GM21447 (cell line): ENCODE measurements at regions not wholly inside any gene's neighbourhood (a gene's known extent, or its start where the extent isn't known, plus 50 kb on each side); places are given as distances from the start of the nearest gene placed in this dataset.

Experiments
- ATAC-seq: cut with Tn5 transposase; IDR thresholded peaks from one replicate; pipeline ENCODE4 v1.9.1; 2021; ENCODE audit not compliant: unreplicated experiment

DNA sequence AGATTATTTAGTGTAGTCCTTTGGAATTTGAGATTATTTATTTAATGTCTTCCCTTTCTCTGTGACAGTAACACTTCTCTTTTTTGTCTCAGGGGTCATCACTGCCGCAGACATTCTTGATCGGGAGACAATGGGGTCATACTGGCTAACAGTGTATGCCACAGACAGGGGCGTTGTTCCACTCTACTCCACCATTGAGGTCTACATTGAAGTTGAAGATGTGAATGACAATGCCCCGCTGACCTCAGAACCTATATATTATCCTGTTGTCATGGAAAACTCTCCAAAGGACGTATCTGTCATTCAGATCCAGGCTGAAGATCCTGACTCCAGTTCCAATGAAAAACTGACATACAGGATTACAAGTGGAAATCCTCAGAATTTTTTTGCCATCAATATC lies 299.9 kb downstream of the FAT3 start:
- no peak for ATAC-seq

DNA sequence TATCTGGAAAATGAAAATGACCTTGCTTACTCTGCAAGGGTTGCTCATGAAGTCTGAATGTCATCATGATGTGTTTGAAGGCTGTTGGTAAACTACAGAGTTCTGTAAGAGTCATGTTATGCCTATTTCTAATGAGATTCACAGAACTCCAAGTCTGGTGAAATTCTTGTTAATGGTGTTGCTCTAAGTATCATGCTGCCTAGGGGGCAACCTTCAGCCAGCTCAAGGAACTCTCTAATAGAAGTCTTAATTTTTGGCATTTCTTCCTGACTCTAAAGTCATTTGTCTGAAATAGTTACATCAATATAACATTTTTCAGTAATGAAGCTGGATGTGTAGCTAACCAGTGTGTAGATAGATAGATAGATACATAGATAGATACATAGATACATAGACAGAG lies 302.8 kb downstream of the FAT3 start:
- ATAC-seq = no peak

DNA sequence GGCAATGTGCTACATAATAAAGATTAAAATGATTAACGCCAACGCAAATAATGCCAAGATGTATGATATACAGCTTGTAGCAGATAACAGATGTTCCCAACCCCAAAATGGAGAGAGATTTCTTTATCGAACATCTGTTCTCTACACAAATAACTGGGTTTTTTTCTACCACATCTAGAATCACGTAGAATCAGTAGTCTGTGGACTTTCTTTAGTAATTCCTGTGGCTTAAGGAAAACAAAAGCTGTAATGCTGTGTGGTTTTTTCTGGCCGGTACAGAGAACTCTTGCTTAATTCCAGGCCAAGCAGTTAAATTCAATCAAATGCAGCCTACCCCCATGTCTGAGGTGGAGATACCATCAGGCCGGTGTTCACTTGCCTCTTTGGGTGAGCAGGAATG lies 303.4 kb downstream of the FAT3 start:
- ATAC-seq = no peak

DNA sequence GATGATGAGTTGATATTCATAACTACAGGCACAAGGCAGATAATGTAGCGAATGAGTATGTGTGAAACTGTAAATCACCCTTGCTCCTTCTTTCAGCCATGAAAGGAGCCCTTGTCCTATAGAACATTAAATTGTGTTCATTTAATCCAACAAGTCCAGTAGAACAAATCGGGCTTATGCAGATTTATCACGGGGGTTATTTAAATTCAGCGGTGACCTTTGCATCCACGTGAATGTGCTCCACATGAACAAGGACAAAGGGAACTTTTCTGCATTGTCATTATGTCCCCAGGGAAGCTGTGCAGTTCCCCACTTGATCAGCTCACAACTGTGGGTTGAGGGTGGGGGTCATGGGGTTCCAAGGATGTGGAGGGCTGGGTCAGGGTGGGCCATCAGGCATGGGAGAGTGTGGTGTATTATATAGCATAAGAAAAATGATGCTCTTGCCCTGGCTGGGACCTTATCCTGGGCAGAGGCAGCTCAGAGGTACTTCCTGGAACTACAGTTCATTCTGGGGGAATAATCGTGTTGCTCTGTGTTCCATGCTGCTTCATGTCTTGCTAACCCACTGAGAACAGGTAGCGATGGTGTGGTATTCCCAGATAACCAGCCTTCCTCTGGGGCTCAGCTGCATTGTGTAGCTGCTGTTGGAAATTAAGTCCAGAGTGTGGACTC lies 306.6 kb downstream of the FAT3 start:
- ATAC-seq = no peak

DNA sequence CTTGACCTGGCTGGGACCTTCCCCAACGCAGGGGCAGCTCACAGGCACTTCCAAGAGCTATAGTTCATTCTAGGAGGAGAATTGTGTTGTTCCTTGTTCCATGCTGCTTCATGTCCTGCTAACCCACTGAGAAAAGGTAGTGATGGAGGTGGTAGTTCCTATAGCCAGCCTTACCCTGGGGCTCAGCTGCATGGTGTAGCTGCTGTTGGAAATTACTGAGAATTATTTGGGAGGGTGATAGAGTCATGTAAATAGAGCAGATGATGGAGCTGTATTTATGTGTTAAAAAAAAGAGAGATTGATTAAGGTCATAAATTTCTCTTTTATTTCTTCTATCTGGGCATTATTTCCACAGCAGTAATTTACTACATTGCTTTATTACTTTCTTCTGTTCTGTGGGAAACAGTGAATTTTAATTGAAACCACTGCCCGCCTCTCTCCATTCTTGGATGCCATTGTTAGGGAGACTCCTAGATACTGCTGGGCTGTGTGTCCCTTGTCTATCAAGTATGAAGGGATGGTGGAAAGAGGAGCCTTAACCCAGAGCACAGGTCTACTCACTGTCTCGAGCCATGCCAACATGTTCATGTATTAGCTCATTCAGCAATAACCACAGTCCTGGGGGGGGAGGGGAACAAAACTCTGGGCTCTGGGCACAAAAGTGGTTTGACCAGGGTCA lies 309.2 kb downstream of the FAT3 start:
- no peak for ATAC-seq

DNA sequence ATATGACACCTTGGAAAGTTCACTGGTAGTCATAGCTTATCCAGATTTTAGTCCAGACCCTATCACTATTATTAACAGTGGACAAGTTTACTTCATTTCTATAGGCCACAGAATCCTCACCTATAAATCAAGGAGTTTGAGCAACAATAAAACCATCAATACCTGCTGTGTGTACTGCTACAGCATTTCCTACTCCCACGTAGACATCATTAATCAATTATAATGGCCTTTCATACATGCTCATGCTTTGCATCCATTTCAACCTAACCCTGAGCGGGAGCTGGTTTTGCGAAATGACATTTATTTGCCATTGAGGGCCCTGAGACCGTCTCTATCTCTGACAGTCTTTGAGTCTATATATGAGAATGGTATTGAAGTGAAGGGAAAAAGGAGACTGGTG lies 312.3 kb downstream of the FAT3 start:
- ATAC-seq = no peak

DNA sequence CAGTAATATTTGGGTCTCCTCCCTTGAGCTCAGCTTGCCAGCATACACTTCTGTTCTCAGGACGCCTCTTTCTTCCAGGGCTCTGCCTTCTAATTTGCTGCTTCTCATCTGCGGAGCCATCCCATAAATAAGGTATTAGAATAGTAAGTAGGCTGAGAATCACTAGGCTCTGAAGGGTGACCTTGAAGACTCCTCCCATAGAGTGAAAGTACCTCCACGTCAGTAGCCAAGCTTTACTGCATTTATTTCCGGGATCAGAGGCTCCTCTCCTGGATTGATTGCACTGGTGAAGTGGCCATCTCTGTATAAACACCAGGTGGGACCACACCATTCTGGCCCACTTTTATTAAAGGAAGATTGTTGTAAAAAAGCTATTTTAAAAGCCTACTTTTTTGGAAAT lies 315.5 kb downstream of the FAT3 start:
- ATAC-seq = no peak

DNA sequence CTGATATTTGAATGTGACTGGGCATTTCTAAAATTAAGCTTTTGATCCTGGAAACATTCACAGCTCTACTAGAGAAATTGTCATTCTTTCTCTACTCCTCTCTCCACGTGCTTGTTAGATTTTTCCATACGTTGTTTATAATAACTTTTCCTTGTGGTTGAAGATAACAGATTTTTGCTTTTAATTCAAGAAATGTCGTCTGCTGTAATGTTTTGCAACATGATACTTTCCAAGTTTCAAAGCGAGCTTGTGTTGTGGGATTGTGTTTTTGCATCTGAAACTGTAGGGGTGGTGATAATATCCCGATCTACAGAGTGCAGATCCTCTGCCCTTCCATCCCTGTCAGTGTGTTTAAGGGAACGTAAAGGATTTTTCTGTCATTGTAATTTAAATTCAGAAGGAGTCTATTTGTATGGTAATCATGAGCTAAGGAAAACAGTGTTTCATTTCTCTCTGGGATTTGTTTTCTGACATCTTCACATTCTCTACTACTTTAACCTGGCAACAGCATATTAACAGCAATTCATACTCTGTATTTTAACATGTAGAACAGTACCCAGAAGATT lies 321.4 kb downstream of the FAT3 start:
- ATAC-seq = no peak

DNA sequence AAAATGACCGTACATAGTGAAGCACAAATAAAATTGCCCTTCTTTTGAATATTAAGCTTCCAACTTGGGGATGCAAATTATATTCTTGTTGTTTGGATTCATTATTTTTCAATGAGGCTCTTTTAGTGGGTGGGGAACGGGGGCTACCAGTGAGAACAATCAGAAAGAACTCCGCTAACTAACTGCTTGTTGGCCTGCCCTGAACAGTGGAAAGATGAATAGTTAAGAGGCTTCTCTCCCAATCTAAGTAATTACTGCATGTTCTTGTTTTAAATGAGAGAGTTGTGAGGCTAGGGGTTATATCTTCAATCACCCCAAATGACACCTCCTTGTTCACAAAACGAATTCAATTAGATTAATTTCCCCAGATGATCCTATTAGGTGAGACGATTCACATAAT lies 322.0 kb downstream of the FAT3 start:
- ATAC-seq = no peak

DNA sequence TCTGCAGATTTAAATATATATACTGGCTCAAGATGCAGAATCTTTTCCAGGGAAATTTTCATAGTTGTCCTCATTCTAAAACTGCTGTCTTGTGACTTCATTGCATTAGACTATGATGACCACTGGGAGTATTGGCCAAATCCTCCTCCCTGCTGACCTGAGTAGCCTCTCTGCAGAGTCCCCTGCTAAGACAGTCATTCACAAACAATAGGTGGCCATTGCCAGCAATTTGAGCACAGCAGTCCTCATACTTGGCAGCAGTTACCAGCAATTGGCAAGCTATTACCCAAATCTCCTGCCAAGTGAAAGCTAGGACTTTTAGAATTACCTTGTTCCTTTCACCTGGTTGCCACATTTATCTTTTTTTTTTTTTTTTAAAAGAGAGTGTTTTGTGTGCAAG lies 325.8 kb downstream of the FAT3 start:
- no peak for ATAC-seq

DNA sequence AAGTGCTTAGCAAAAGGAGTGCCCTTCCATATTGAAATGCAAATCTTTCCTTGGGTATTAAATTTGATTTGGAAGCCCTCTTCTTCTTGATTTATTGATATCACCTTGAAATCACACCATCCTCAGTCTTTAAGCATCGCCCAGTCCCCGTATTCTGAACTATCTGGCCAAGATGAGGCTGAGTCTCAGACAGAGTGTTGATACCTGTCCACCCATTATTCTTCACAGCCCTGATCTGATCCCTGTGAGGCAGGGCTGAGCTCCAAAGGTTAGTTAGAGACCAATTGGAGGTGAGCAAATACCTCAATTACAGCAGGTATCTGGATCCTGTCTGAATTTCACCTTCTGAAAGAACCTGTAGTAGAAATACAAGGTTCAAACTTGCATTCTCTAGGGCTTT lies 326.3 kb downstream of the FAT3 start:
- ATAC-seq = no peak

DNA sequence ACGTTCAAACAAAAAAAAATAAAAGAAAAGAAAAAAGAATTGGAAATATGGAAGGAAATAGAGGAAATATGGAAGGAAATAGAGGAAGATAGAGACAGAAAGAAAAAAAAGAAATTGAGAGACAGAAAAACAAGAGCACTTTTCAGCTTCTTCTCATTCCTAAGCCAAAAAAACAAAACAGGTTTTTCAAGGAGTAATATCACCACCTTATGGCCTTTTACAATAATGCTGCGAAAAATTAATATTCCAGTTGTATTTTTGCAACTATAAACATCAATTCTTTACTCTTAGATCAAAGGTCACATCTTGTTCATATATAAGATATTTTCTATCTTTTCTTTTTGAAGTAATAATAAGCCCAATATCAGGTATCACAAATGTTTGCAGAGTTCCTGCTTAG lies 328.3 kb downstream of the FAT3 start:
- no peak for ATAC-seq

DNA sequence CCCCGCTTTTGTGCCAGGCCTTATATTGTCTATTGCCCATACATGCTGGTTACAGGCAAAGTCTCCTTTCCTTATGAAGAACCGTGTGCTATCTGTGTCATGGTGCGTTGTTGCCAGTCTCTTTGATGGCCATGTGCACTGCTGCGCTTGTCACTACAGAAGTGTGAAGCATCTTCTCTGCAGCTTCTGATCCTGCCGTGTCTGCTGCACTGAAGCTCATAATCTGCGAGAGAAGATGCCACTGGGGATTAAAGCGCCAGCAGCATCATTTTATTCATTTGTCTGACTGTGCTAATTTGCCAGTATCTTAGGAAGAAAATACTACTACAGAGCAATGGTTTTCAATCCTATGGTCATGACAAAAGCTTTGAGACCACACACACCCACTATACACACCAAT lies 330.1 kb downstream of the FAT3 start:
- no peak for ATAC-seq

DNA sequence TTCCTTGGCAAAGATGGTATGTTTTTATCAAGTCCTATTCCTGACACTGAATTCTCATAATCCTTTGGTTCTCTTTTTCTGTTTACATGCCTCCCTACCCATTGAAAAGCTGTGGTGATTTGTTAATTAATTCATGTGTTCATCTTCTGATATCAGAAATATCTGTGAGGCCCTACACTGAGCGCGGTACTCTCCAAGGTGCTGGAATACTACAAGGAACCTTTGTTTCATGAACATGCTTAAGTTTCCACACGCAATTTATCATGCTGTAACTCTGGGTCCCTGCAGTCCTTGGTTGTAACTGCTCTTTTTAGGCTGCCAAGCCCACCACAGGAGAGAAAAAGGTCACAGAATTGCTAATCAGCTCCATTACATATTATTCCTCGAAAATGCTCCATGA lies 331.8 kb downstream of the FAT3 start:
- no peak for ATAC-seq

DNA sequence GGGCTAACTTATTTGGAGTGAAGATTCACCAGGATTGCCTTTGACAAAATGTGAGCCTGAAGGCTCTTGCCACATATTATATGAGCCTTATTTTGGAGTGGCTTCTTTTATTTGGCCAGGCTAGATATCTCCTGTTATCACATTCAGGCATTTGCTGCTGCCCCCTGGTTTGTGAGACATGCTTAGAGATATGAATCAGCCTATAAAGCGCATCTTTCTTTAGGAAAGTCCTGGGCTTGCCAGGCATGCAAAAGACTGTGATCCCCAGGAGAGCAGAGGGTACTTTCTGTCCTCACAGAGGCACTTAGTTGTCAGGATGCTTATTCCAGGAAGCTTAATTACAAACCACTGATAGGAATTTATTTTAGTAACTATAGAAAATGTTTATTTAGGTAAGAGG lies 333.3 kb downstream of the FAT3 start:
- no peak for ATAC-seq

DNA sequence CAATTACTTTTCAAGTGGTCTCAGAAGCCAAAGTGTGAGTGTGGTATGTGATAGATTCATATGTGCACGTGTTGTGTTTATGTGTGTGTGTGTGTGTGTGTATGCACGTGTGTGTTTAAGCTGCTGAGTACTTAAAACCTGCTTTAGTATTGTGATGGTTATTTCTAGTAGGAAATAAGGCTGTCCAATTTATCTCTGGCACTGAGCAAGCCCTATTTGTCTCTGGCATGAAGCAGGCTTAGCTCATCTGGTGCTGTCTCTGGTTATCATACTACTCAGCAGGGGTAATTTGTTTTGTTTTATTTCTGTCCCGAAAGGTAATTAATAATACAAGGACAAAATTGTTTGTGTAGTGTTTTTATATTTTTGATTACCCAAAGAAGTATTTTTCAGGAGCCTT lies 333.7 kb downstream of the FAT3 start:
- no peak for ATAC-seq

DNA sequence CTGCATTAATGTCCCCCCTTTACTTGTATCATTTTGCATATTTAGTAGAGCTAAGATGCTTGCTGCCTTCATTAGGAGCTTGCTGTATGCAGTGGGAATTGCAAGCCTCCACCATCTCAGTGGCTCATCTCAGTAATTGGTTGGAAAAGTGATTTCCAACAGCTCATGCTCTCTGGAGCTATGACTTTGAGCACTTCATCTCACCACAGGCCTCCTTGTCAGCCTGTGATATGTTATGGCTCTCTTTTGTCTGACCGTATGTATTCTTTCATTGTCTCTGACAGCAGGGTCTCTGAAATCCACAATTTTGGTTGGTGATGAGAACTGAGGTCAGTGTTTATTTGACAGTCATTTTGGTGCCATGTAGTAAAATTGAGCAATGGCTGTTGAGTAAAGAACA lies 345.1 kb downstream of the FAT3 start:
- no peak for ATAC-seq

DNA sequence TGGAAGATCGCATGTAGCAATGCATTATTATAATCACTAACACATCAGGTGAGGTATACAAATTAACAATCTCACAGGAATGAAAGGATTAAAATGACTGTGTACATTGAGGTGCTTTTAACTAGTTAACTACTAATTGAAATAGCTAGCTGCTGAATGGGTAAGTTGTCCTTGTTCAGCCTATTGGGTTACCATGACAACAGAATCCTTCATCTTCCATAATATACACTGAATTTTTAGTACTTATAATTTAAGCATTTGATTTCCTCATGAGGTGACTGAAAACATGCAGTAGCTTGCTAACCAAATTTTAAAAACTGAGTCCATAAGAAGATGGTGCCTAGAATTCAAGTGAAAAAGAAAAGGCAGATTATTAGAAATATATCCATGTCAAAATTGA lies 347.9 kb downstream of the FAT3 start:
- ATAC-seq = no peak

DNA sequence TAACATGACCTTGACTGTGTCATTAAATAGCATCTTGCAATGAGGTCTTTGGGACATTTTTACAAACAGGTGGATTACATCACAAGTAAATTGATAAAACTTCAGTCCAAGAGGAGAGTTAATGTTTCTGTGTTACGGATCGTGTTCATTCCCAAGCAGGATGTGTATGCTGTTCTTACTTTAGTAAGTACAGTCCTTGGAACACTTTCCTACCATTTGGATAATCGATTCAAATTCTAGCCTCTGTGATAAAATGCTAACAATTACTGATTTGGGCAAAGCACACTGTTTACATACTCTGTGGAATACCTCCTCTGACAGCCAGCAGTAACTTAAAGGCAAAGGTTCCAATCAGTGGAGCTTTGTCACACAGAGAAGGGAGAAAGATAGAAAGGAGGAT lies 351.7 kb downstream of the FAT3 start:
- ATAC-seq = no peak

DNA sequence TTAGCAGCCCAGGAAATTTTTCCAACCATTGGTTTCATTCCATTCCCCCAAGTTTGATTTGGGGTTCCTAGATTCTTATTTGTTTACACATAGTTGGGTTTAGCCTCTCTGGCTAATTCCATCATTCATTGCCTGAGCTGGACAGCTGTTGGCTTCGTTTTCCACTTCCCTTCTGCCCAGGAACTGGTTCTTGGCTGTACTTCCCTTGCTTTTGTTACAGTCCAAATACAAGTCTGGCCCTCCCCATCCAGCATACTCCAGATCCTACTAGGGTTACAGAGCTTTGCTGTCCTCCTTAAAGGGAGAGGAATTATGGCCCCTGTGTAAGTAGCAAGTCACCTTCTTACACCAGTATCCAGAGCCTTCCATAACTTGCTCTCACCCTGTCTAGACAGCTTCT lies 356.3 kb downstream of the FAT3 start:
- no peak for ATAC-seq

DNA sequence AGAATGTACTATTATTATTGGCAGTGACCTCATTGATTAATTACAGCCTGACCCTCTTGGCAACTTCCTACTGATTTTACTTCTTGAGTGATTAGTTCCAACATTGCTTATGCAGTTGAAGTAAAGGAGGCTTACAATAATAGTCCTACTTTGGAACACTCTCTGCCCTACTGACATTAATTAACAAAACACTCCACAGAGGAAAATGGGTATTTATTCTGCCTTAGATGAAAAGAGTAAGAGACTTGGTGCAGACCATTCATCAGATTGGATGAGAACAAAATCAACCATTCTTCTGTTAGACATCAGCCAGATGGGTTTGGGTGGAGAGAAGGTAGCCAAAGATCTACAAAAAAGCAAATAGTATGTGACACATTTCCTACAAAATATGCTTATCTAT lies 363.8 kb downstream of the FAT3 start:
- no peak for ATAC-seq

DNA sequence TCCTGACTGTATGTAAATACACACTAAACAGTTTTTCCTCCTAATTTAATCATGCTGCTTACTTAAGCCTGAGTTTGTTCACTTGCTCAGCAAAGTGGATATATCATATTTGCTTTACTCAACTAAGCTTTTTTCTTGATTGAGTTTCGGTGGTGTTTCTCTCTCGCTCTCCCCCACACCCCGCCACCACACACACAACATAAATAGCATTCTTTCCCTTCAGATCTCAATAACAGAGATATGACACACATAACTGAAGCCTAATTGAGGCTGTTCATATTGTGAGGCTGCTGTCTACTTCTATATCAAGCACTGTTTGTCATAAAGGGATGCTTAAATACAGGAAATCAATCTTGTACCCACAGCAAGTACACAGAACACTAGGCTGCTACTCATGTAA lies 364.9 kb downstream of the FAT3 start:
- ATAC-seq = no peak

DNA sequence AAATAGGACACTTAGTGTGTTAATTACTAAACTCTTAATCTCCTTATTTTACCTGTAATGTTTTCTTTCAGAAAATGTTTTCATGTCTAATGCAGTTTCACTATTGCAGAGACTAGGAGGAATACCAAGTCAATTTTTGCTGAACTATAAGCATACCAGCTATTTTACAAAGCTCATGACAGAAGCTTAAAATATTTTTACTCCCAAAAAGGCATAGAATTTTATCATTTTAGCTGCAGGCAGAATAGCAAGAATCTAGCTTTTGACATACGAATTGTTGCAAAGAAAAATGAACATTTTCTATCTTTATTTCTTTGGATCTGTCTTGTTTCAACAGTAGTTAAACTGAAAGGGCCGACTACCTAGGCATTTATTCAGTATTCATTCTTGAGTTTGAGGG lies 366.9 kb downstream of the FAT3 start:
- no peak for ATAC-seq
